HG02884 (cell line): ENCODE measurements at regions not wholly inside any gene's neighbourhood (a gene's known extent, or its start where the extent isn't known, plus 50 kb on each side); places are given as distances from the start of the nearest gene placed in this dataset.

Experiments
- ATAC-seq: cut with Tn5 transposase; IDR thresholded peaks from one replicate; pipeline ENCODE4 v1.9.1; 2021; ENCODE audit warnings: mild to moderate bottlenecking, moderate library complexity; ENCODE audit not compliant: unreplicated experiment

GRCh38 chr1:172883387-172883791 lies 167.4 kb downstream of the TNFSF18 start:
- ATAC-seq, result peak; percentile 73

- ATAC-seq, result peak; percentile 33
These were observed 166.9 kb downstream of the TNFSF18 start for GRCh38 chr1:172883844-172884243.

DNA sequence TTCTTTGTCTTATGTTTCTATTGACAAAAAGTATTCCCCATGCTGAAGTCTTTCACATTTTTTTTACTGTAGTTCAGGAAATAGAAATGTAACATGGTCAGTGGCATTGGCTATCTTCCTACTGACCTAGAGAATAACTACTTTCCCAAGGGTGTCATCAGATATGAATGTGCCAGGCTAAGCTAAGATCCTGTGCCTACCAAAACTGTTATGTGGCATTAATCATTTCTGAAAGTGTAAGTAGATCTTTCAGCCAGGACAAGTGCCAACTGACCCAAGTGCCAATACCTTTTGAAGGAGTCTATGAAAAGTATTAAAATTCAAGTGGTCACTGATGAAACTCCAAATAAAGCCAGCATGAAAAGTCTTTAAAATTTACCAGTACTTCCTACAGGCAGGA lies 165.3 kb downstream of the TNFSF18 start:
- ATAC-seq, result no peak

DNA sequence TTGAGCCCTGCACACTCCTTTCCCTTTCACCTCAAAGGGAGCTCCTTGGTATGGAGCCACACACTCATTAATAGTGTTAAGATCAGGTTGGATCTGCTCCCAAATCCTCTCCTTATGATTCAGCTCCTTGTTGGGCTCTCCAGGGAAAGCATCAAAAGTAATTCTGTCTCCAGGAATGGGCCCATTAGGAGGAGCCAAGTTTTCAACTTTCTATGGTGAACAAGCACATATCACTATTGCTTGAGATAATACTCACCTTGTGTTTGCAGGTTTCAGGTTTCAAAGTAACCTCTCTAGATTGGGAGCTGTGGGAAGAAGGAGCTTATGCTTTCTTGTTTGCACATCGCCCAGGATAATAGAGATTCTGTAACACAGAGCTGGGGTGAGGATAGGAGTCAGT lies 164.8 kb downstream of the TNFSF18 start:
- ATAC-seq, result no peak

GRCh38 chr1:172887162-172887561 lies 163.6 kb downstream of the TNFSF18 start:
- ATAC-seq, result no peak

DNA sequence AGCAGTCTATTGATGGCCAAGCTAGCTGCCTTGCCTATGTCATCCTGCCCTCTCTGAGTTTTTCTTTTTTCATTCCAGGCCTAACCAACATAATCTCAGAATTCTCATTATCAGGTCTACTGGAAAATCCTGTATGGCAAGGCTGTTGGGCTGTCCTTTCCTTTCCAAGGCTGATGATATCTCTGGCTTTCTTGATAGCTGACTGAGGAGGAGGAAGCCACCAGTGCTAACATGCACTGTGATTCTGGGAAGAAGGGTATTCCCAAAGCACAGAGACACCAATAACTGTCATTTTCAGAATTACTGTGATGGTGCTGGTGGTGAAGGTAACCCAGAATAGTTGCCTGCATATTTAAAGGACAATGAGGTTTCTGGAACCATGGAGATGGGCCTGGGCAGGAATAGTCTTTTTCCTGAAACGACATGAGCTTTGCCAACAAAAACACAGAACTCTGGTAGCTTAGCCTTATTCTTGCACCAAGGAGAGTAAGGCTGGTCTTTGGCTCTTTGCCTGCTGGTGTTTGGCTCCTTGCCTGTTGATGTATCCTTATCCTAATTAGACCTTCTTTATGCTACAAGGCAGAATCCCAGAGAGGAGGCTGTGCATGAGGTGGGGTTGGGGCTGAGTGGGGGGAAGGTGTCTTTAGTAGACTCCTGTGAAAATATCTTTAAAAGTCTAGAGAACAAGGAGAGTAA lies 157.4 kb downstream of the TNFSF18 start:
- ATAC-seq, result no peak

GRCh38 chr1:172894349-172895049 lies 156.2 kb downstream of the TNFSF18 start:
- no peak for ATAC-seq

GRCh38 chr1:172895050-172895460 lies 155.7 kb downstream of the TNFSF18 start:
- ATAC-seq, result peak; percentile 68

DNA sequence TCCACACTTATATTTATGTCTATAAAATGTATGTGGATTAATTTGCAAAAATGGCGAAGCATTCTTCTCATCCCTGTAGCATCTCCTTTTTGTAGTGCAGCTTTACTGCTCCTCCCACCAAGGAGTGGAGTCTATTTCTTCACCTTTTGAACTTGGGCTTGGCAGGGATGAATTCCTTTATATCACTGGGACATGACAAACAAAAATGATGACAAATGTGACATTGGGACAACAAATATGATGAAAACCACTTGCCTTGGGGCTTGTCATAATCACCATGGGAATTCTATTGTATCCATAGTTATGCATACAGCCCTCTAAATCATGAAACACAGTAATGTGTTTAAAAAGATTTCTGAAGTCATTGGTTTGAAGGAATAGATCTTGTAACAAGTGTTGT lies 155.0 kb downstream of the TNFSF18 start:
- no peak for ATAC-seq

DNA sequence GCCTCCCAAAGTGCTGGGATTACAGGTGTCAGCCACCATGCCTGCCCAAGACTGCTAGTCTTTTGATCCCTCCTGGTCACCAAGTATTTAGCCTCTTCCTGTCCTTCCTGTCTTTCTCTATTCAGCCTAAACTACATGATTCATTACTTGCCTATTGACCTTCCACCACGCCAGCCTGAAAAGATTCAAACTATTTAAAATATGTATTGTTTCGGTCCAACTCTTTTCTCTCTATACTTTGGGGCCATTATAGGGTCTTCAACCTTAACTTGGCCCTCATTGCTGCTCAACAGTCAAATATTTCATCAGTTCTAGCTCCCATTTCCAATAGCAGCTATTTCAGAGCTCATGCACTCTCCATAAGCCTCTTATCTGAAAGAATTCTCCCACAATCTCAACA lies 153.0 kb downstream of the TNFSF18 start:
- no peak for ATAC-seq

DNA sequence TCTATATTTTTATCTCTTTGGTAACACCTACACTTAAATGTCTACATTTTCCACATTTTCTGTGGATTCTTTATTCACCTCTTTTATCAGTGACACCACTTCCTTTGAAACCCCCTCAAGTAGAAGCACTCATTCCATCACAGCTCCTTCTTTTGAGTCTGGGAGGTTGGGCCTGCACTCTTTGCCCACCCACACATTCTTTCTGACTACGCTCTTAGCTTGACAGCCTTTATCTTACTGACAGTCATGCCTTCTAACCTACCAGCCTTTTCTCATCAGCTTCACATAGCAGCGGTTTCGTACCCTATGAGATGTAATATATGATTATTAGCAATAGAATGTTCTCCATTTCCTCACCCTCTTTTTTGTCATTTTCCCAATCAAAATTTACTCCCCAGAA lies 151.9 kb downstream of the TNFSF18 start:
- ATAC-seq, result no peak

GRCh38 chr1:172900376-172900997 lies 150.3 kb downstream of the TNFSF18 start:
- no peak for ATAC-seq

- no peak for ATAC-seq
These were observed 148.5 kb downstream of the TNFSF18 start for GRCh38 chr1:172902200-172902599.

GRCh38 chr1:172902861-172903381 lies 147.8 kb downstream of the TNFSF18 start:
- no peak for ATAC-seq

DNA sequence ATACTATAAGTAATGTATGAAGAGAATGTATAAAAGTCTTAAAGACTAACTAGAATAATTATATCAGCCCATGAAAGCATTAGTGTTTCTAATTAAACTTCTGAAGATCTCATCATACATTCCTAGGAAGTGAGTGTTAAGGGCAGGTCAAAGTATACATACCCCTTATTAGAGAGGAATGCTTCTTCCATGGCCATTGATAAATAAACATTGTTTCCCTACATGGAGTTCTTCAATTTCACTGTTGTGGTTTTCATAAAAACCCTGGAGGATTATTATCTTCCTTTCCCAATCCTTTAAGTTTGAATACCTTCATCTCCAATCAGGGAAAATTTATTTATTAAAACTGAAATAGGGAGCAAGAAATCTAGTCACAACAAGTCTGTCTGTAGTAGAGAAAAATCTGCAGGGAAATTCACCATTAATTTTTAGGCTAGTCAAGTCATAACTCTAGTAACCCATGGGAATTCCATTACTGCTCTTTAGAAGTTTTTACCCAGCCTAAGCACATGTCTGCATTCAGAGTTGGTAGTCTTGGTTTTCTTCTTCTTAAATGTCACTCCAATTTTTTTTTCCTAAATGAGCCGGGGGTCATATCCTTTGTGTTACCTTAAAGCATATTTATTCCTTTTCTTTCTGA lies 147.0 kb downstream of the TNFSF18 start:
- ATAC-seq, result no peak

DNA sequence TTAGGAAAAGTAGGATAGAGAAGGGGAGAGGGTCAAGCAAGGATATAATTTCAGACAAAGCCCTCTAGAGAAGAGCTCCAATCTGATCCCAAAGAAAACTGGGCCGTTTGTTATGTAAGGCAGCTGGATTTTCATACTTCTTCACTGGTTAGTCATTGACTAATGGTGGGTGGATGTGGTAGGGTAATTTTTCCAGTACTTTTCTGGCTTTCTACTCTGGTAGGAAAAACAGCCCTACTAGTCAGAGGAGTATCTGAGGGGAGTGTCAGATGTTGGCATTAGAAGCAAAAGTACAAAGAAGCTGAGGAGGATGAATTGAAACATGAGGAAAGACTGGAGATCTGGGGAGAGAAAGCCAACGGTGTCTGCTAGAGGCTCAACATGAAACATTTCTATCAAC lies 145.3 kb downstream of the TNFSF18 start:
- ATAC-seq, result no peak

- no peak for ATAC-seq
These were observed 143.8 kb downstream of the TNFSF18 start for GRCh38 chr1:172906778-172907592.

- ATAC-seq, result no peak
These were observed 142.9 kb downstream of the TNFSF18 start for GRCh38 chr1:172907834-172908326.

DNA sequence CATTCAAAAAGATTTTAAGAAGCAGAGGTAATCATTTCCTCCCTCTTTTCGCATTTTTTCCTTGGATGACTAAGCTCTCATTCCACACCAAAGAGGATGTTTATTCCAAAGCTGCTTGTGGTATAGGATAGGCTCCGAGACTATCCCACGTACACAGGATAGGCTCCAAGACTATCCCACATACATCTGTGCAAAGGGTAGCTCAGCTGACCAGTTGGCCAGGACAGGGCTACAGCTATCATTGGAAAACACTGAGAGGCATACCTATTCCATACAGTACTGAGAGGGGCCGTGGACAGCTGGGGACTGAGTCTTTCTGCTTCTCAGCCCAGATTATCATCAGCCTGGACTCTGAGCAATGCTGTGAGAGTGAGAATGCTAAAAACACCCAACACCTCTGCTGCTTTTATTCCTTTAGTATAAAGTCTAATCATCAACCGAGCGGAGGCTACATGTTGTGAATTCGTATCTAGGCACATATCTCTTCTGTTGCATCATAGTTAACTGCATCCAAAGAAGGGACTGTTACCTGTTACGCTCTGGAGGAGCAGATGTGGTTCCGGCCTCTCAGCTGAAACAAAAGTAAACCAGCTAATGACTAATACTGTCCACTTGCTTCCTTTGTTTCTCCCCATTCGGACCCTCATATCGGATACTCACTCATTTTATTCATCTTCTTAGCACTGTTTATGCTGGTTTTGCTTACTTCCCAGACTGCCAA lies 141.0 kb downstream of the TNFSF18 start:
- no peak for ATAC-seq

DNA sequence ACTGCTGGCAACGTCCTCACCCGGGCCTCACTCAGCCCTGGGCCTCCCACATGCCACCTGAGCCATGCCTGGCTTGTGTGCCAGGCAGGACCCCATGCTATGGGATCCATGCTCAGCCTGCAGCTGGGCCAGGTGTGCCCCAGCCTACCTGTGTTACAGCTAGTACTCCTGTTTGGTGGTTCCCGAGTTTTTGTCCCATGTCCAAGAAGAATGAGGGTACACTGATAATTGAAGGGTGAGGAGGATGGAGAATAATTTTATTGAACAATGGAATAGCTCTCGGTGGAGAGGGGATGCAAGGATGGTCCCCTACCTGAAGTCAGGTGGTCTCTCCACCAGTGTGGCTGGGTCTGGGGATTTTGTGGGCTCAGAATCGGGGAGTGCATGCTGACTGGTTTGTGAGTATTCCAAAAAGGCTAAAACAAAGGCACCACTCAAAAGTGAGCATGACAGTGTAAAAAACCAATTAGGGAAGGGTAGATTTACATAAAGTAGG lies 137.9 kb downstream of the TNFSF18 start:
- no peak for ATAC-seq
